Loucy (cell line): ENCODE measurements at regions not wholly inside any gene's neighbourhood (a gene's known extent, or its start where the extent isn't known, plus 50 kb on each side); places are given as distances from the start of the nearest gene placed in this dataset.
"Not testable (repeated sequence)": the region's sequence is repeated elsewhere in the genome, so short reads cannot be mapped to it uniquely, and the experiment has no call there.

ENCODE experiments used
- H2AFZ ChIP-seq: fragments of 200-600 bp; sonication (generic); 2 replicates; pipeline ENCODE4 v1.6.0; 2016; ENCODE audit warnings: antibody characterized with exemption, mild to moderate bottlenecking, low read length, moderate library complexity
- H3F3A ChIP-seq: fragments of 200-600 bp; 2 replicates; pipeline ENCODE4 v1.6.0; 2016; ENCODE audit warnings: antibody characterized with exemption, low read depth, mild to moderate bottlenecking
- H3K27me3 ChIP-seq: fragments of 200-600 bp; sonication (generic); 2 replicates; pipeline ENCODE4 v1.6.1; 2014; ENCODE audit warnings: low read length, mild to moderate bottlenecking; ENCODE audit not compliant: insufficient read depth, poor library complexity, severe bottlenecking
- H3K36me3 ChIP-seq: fragments of 200-600 bp; sonication (generic); 2 replicates; pipeline ENCODE4 v1.6.1; 2016; ENCODE audit warnings: low read length; ENCODE audit not compliant: insufficient read depth
- H3K4me1 ChIP-seq: fragments of 200-600 bp; sonication (generic); 2 replicates; pipeline ENCODE4 v1.5.1; 2014; ENCODE audit warnings: low read length, mild to moderate bottlenecking; ENCODE audit not compliant: insufficient read depth, poor library complexity, severe bottlenecking
- H3K4me2 ChIP-seq: fragments of 200-600 bp; sonication (generic); 2 replicates; pipeline ENCODE4 v1.6.0; 2014; ENCODE audit warnings: antibody characterized with exemption, low read length, low read depth, mild to moderate bottlenecking; ENCODE audit not compliant: poor library complexity, severe bottlenecking
- H3K4me3 ChIP-seq: fragments of 200-600 bp; sonication (generic); 2 replicates; pipeline ENCODE4 v1.5.1; 2014; ENCODE audit warnings: low read length, mild to moderate bottlenecking, mixed read lengths; ENCODE audit not compliant: poor library complexity, severe bottlenecking
- H3K79me2 ChIP-seq: fragments of 200-600 bp; sonication (generic); 2 replicates; pipeline ENCODE4 v1.6.1; 2014; ENCODE audit warnings: low read length; ENCODE audit not compliant: insufficient read depth
- H3K9ac ChIP-seq: fragments of 200-600 bp; sonication (generic); 2 replicates; pipeline ENCODE4 v1.6.0; 2014; ENCODE audit warnings: mild to moderate bottlenecking, low read depth, low read length, moderate library complexity; ENCODE audit not compliant: poor library complexity, severe bottlenecking
- H3K9me2 ChIP-seq: fragments of 200-600 bp; sonication (generic); replicated peaks from 2 replicates; pipeline ENCODE4 v1.6.1; 2016; ENCODE audit warnings: low read depth, low read length, mixed read lengths
- H3K9me3 ChIP-seq: fragments of 200-600 bp; sonication (generic); 2 replicates; pipeline ENCODE4 v1.6.1; 2014; ENCODE audit warnings: mild to moderate bottlenecking, antibody characterized with exemption, low read length, low read depth; ENCODE audit not compliant: insufficient read depth
- H4K20me1 ChIP-seq: fragments of 200-600 bp; sonication (generic); 2 replicates; pipeline ENCODE4 v1.6.0; 2014; ENCODE audit warnings: antibody characterized with exemption, low read length, mild to moderate bottlenecking; ENCODE audit not compliant: insufficient read depth, poor library complexity, severe bottlenecking

DNA sequence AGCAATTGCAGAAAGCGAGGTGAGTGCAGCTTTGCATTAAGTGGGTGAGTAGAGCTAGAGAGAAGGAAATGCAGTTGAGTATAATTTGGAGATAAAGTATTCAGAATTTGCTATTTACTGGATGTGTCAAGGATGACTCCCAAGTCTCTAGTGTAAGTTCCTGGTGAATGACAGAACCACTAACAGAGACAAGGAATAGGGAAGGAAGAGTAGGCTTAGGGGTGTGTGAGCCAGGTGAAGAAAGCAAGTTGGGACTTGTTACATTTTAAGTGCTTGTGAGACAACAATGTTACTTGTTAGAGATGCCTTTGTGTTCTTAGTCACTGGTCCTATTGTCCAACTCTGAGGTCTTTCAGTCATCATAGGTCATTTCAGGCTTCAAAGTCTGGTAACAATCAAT is 70.8 kb downstream of the TBC1D26 start:
- not testable (repeated sequence) for H3K9me3 ChIP-seq, H3F3A ChIP-seq, H3K27me3 ChIP-seq, H4K20me1 ChIP-seq, H3K79me2 ChIP-seq, H3K9me2 ChIP-seq, H3K4me1 ChIP-seq, H2AFZ ChIP-seq, H3K4me3 ChIP-seq, H3K4me2 ChIP-seq, H3K9ac ChIP-seq, H3K36me3 ChIP-seq

DNA sequence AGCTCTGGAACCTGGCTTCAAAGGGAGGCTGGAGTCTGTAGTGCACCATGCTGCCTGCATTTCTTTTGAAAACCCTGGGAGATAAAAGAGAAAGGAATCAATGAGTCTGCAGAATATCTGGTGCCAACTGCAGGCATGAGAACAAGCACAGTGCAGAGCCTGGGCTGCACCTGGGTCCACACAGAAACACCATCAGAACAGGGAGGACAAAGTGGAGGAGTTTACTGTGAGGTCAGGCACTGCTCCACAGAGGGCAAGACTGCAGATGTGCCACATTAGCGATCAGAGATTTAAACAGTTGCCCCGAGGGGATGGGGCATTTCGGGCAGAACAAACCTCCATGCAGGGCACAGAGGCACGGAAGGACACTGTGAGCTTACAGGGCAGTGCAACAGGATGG is 74.7 kb downstream of the TBC1D26 start:
- not testable (repeated sequence) for H3F3A ChIP-seq, H3K9me3 ChIP-seq, H3K4me1 ChIP-seq, H2AFZ ChIP-seq, H3K4me3 ChIP-seq, H3K36me3 ChIP-seq, H3K4me2 ChIP-seq, H3K79me2 ChIP-seq, H3K27me3 ChIP-seq, H4K20me1 ChIP-seq, H3K9ac ChIP-seq, H3K9me2 ChIP-seq

DNA sequence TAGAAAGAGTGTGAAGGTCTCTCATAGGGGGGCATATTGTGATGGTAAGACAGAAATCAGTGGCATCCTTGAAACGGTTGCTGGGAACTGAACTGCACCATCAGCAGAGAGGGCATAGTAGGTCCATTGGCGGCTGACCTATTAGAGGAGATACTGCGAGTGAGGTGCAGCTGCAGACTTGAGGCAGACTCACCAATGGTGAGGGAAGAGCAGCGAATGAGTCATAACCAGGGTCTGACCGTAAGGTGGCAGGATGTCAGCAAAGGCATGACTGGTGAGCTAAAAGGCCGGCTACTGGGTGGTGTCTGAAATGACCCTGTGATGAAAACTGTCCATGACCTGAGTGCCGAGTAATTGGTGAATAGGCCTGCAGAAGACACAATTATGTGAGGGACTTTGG is 81.3 kb downstream of the TBC1D26 start:
- not testable (repeated sequence) for H3K79me2 ChIP-seq, H3K9me2 ChIP-seq, H3K9me3 ChIP-seq, H3K4me1 ChIP-seq, H4K20me1 ChIP-seq, H3F3A ChIP-seq, H3K4me2 ChIP-seq, H2AFZ ChIP-seq, H3K4me3 ChIP-seq, H3K36me3 ChIP-seq, H3K9ac ChIP-seq, H3K27me3 ChIP-seq

DNA sequence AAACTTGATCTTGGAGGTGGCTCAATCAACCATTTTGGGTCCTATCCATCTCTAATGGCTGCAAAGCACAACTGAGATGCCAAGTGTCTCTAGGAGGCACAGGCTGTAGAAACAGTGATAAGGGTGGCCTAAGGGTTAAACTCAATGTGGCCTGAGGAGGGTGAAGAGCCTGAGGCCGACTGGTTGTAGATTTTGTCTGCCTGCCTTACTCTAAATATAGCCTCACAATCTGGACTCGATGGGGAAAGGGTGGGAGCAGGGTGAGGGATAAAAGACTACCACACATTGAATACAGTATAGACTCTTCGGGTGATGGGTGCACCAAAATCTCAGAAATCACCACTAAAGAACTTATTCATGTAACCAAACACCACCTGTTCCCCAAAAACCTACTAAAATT is 81.9 kb downstream of the TBC1D26 start:
- not testable (repeated sequence) for H3K9ac ChIP-seq, H3K9me2 ChIP-seq, H4K20me1 ChIP-seq, H3K36me3 ChIP-seq, H3K79me2 ChIP-seq, H3K4me2 ChIP-seq, H3K4me3 ChIP-seq, H3K9me3 ChIP-seq, H3F3A ChIP-seq, H2AFZ ChIP-seq, H3K27me3 ChIP-seq, H3K4me1 ChIP-seq

DNA sequence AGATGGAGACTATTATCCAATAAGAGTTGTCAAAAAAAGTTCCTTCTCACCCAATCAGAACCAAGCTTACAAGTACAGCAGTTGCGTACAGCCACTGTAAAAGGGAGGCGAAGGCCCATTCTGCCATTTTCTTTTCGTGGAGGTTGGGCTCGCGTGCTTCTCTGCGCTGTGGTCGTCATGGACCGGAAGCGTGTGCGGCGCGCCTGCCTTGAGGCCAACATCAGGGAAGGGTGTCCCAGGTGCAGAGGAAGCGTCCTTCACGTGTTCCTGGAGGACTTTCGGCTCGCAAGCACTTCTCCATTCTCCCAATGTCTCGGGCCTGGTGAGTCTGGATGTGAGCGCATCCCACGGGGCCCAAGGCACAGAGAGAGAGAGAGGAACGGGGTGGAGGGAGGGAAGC is 85.8 kb downstream of the TBC1D26 start:
- not testable (repeated sequence) for H3K79me2 ChIP-seq

DNA sequence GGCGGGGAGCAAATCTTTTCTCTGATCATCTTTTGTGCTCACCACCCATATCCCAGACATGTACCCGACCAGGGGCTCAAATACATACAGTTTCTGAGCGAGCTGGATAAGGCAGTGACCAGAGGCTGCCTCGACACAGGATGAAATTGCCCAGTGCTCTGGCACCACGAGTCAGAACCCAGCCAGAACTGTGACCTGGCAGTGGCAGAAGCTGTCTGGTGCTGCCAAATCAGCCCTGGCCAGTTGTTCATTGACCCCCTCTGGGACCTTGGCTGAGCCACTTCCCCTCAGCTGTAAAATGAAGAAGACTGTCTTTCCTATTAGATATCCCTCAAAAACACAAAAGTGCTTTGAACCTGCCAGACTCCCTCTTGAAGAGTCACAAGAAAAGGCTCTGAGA is 90.2 kb downstream of the TBC1D26 start:
- not testable (repeated sequence) for H4K20me1 ChIP-seq, H3K4me1 ChIP-seq, H3K4me3 ChIP-seq, H2AFZ ChIP-seq, H3F3A ChIP-seq, H3K36me3 ChIP-seq, H3K9me3 ChIP-seq, H3K9me2 ChIP-seq, H3K27me3 ChIP-seq, H3K4me2 ChIP-seq, H3K9ac ChIP-seq, H3K79me2 ChIP-seq

More for the DNA sequence above, 85.8 kb downstream of the TBC1D26 start:
- H3K9me2 ChIP-seq, H3F3A ChIP-seq, H3K9me3 ChIP-seq, H3K36me3 ChIP-seq, H3K4me2 ChIP-seq, H3K27me3 ChIP-seq, H2AFZ ChIP-seq, H3K9ac ChIP-seq, H3K4me1 ChIP-seq, H4K20me1 ChIP-seq, H3K4me3 ChIP-seq: not testable (repeated sequence)
